ENCODE measurements at regions not wholly inside any gene's neighbourhood (a gene's known extent, or its start where the extent isn't known, plus 50 kb on each side); places are given as distances from the start of the nearest gene placed in this dataset.
"Not testable (repeated sequence)": the region's sequence is repeated elsewhere in the genome, so short reads cannot be mapped to it uniquely, and the experiment has no call there.

DNA sequence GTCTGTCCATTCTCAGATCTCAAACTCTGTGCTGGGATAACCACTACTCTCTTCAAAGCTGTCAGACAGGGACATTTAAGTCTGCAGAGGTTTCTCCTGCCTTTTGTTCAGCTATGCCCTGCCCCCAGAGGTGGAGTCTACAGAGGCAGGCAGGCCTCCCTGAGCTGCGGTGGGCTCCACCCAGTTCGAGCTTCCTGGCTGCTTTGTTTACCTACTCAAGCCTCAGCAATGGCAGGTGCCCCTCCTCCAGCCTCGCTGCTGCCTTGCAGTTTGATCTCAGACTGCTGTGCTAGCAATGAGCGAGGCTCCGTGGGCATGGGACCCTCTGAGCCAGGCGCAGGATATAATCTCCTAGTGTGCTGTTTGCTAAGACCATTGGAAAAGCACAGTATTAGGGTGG is 53.1 kb upstream of the HUNK start:
- not testable (repeated sequence) for DNase-seq (ENCODE audit: low spot score)

GRCh38 chr21:31814356-31814755 is 58.5 kb upstream of the HUNK start:
- DNase-seq (ENCODE audit: low spot score): not testable (repeated sequence)

- DNase-seq (ENCODE audit: low spot score): no peak
Observed at GRCh38 chr21:31813862-31814261, 59.0 kb upstream of the HUNK start.

DNA sequence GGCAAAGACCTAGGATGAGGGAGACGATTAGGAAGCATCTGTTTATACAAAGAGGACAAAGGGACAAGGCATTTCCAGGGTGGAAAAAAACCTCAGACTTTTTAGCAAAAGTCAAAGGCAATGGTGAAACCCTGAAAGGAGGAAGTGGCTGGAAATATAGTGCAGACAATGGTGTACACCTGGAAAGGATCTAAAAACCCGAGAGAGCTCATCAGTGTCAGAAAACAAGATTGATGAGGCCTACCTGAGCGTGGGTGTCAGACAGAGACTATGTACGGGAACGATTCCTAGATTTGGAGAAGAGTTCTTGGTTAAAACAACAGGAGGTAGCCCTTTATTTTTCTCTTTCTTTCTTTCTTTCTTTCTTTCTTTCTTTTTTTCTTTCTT is 68.8 kb upstream of the HUNK start:
- no peak for DNase-seq (ENCODE audit: low spot score)

DNA sequence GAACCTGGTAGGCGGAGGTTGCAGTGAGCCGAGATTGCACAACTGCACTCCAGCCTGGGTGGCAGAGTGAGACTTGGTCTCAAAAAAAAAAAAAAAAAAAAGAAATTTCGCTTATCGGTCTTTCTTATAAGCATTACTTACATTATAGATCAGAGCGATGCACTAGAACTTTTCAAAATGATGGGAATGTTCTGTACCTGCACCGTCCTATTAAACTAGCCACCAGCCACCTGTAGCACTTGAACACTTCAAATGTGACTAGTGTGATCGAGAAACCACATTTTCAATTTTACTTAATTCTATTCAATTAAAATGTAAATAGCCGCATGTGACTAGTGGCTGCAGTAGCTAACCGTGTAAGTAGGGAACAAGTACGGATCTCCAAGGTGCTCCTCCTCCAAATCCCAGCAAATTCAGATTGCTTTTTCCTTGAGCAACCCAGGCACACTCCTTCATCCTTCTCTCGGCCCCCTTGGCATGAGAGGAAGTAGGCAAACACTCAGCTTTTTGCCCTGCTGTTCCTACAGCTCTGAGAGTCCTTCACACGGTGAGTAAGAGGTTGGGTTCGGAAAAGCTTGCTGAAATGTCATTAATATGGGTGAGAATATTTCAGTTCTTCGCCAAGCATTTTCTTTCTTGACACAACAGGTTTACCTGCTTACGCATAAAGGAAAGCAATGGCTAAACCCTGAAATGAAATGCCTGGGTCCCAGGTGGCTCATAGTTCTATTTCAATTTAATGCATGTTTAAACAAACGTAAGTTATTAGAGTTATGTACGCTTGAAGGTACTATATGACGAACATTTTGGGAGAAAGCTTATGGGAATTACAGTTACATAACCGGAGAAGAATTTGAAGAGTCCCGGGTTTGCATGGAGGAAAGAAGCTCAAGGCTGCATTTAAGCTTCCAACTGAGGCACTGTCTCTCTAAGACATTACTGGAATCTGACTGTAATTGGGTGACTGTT is 69.5 kb upstream of the HUNK start:
- no peak for DNase-seq (ENCODE audit: low spot score)

- no peak for DNase-seq (ENCODE audit: low spot score)
Observed at GRCh38 chr21:31802331-31802730, 70.4 kb upstream of the SCAF4 start.

DNA sequence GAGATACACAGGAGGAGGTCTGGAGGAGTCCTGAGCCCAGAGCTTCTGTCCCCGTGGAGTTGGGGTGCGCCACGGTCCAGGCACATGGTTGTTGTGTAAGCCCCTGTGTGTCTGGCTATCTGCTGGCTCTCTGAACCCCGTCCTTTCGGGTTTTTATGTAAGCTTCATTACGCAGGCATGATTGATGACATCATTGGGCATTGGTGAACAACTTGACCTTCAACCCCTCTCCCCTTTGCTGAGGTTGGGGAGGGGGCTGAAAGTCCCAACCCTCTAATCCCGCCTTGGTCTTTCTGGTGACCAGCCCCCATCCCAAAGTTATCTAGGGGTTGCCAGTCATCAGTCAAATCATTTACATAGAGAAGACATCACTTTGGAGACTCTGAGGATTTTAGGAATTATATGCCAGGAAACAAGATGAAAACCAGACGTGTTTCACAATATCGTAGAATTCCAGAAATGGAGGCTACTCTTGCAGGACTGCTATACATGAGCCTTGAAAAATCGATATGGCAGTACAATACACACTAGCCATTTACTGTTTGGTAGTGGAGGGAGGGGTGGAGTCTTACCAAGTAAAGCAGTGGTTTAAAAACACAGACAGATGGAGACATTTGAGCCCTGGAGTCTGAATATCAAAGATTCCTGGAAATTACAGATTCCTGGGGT is 69.8 kb upstream of the SCAF4 start:
- DNase-seq (ENCODE audit: low spot score): no peak

DNA sequence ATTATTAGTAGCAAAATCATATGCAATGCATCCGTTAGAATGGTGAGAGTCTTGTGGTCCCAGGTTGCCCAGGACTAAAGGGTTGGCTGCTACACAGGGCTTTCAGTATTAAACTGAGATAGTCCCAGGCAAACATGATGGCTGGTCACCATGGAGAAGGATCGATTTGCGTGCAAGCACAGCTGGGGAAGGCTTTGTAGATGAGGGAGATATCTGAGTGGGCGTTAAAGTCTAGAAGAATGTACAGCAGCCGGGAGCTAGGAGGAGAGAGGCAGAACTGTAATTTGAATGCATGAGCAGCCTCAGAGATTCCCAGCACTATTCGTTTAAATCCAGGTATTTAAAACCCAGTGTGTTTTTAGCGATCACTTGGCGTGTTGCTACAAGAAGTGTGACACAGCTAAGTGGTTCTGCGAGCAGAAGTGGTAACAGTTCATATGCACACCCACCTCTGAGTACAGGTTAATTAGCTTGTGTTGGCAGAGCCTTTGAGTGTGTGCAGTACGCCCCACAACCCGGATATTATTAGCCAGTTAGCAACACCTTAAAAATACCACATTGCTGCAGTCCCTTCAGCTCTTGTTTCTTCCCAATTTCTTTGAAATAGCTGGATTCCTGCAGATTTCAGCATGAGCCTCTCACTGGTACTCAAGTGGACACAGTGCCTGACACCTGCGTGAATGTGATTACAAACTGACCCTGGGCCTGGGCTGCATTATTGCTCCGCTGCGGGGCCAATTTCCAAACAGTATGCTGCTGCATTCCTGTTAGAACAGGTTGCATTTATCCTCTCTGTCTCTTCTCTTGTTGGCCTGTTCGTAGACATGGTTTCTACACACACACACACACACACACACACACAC is 67.2 kb upstream of the SCAF4 start:
- DNase-seq (ENCODE audit: low spot score): no peak

GRCh38 chr21:31795992-31796391 is 64.1 kb upstream of the SCAF4 start:
- DNase-seq (ENCODE audit: low spot score): no peak

DNA sequence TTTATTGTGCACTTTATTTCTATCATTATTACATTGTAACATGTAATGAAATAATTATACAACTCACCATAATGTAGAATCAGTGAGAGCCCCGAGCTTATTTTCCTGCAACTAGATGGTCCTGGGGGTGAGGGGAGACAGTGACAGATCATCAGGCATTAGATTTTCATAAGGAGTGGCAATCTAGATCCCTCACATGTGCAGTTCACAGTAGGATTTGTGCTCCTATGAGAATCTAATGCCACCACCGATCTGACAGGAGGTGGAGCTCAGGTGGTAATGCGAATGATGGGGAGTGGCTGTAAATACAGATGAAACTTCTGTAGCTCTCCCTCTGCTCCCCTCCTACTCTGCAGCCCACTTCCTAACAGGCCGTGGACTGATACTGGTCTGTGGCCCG is 58.5 kb upstream of the SCAF4 start:
- DNase-seq (ENCODE audit: low spot score): not testable (repeated sequence)

DNA sequence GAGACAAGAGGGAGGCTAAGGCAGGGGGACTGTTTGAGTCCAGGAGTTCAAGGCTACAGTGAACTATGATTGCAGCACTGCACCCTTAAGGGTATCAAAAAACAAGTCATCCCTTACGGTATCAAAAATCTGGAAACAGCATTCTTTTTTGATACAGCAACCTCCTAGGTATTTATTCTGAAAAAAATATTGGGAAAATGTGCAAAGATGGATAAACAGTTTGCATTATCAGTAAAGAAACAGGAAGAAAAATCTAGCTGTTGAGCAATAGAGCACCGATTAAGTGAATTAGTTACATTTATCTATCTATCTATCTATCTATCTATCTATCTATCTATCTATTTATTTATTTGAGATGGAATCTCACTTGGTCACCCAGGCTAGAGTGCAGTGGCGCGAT is 56.7 kb upstream of the SCAF4 start:
- DNase-seq (ENCODE audit: low spot score): no peak

DNA sequence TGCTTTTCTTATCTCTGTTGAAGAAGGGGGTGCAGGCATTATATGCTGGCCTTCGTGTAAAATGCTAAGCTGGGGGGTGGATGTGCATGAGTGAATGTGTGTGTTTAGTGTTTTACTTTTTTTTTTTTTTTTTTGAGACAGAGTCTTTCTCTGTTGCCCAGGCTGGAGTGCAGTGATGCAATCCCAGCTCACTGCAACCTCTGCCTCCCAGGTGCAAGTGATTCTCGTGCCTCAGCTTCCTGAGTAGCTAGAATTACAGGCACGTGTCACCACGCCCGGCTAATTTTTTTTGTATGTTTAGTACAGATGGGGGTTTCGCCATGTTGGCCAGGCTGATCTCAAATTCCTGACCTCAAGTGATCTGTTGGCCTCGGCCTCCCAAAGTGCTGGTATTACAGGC is 55.8 kb upstream of the SCAF4 start:
- DNase-seq (ENCODE audit: low spot score): not testable (repeated sequence)

GRCh38 chr21:31786164-31786920 is 54.4 kb upstream of the SCAF4 start:
- DNase-seq (ENCODE audit: low spot score): no peak

- DNase-seq (ENCODE audit: low spot score): peak; percentile 71
Observed at GRCh38 chr21:31785237-31786163, 53.6 kb upstream of the SCAF4 start.

DNA sequence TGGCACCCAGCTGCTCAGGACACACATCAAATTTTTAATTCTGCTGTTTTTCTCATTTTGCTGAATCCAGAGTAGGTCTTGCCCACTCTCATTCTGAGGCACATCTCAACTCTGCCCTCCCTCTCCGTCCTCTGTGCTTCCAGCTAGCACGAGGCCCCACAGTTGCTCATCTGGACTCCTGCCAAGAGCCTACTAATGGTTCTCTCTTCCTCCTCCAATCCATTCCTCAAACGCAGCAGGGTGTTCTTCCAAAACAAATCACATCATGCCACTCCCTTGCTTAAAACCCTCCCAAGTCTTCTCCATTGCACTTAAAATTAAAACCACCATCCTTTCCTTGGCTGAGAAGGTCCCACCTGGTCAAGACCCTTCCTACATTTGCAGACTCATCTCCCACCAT is 49.8 kb upstream of the SCAF4 start:
- DNase-seq (ENCODE audit: low spot score): no peak
